Left colon (tissue), 2 donors: ENCODE measurements at regions not wholly inside any gene's neighbourhood (a gene's known extent, or its start where the extent isn't known, plus 50 kb on each side); places are given as distances from the start of the nearest gene placed in this dataset.
A peak's percentile ranks its signal among the peaks of the same experiment; 100 is the strongest.
"Not testable (repeated sequence)": the region's sequence is repeated elsewhere in the genome, so short reads cannot be mapped to it uniquely, and the experiment has no call there.

Experiments used
- ATAC-seq: fragments of 200-7000 bp; cut with Tn5 transposase; one replicate; pipeline ENCODE4 v1.9.1; 2020; ENCODE audit warnings: mild to moderate bottlenecking, moderate library complexity
- DNase-seq, 2 donors: peaks; one replicate each; pipeline ENCODE4 v3.0.0-alpha.2; 2020
- intact Hi-C, 2 donors: fragments of 100-400 bp; cut with DNase I in 1 of 2; cut with micrococcal nuclease in 1 of 2; formaldehyde crosslinking; loops; one replicate each; pipeline versions ENCODE4 v1.11.2 to v1.14.0; 2022; cut with DNase I, micrococcal nuclease
- donor health status: DM: no; HTN: no; CAD: no.
- donor health status: DM: yes; HTN: yes; CAD: no.

- ATAC-seq, result no peak
- no peak for DNase-seq
- intact Hi-C loops, result no loop called here
Observed at GRCh38 chr15:99842071-99842470, 108.8 kb upstream of the LYSMD4 start.

DNA sequence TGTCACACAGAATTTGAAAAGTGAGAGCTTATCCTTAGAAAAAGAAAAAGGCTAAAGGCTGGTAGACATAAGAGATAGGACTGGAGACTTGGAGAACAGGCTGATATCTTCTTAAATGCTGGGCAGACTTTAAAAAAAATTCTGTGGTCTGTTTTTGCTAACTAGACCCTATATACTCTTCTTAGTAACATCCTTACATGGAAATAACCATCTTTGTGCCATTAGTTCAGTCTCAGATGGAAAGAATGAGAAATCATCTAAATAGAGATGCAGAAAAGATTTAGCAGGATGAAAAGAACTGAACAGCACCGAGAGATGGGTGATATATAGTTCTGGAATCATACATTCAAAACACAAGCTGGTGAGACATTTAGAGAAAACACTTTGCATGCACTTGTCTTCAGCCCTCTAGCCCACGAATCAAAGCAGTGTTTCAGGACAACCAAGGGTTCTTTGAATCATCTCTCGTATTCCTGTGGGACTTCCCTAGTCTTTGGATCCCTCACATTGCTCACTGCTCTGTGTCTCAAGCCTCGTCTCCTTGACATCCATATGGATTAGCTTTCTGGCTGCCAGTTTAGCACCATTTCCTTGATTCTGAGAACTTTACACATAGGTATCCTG, 93.0 kb upstream of the LYSMD4 start:
- intact Hi-C loops, result no loop called here

GRCh38 chr15:99823346-99823745, 90.1 kb upstream of the LYSMD4 start:
- no peak for DNase-seq
- ATAC-seq, result no peak
- intact Hi-C loops, result no loop called here

More for the DNA sequence above, 93.0 kb upstream of the LYSMD4 start:
- ATAC-seq, result no peak
- no peak for DNase-seq

- ATAC-seq, result no peak
- intact Hi-C loops, result no loop called here
- no peak for DNase-seq
Observed at GRCh38 chr15:99819981-99820718, 86.9 kb upstream of the LYSMD4 start.

- no peak for DNase-seq
- ATAC-seq, result no peak
- intact Hi-C loops, result no loop called here
Observed at GRCh38 chr15:99818872-99819271, 85.6 kb upstream of the LYSMD4 start.

- intact Hi-C loops, DNase-seq, ATAC-seq: not testable (repeated sequence)
Observed at GRCh38 chr15:99816862-99817261, 83.6 kb upstream of the LYSMD4 start.

DNA sequence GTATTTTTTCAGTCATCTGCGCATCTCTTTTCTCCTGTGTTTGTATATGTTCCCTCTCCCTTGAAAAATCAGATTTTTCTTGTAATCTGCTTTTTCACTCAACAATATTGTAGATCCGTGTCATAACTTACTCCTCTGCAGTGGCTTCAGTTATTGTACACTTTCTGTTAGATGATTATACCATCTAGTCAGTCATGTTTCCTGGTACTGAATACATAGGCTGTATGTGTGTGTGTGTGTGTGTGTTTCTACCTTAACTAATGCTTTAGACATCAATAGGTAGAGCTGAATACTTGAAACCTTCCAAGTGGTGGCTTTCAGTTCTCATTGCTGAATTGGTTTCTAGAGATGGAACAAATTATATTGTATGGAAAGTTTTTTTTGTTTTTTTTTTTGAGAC, 77.4 kb upstream of the LYSMD4 start:
- DNase-seq, ATAC-seq, intact Hi-C loops: not testable (repeated sequence)

DNA sequence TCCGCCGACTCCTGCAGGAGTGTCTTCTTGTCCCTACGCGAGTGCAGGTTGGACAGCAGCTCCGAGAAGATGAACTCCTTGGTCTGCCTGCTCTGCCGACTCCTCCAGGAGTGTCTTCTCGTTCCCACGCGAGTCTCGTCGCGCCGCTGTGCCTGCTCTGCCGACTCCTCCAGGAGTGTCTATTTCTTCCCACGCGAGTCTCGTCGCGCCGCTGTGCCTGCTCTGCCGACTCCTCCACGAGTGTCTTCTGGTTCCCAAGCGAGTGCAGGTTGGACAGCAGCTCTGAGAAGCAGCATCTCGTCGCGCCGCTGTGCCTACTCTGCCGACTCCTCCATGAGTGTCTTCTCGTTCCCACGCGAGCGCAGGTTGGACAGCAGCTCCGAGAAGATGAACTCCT, 66.6 kb upstream of the LYSMD4 start:
- ATAC-seq, intact Hi-C loops, DNase-seq: not testable (repeated sequence)

- intact Hi-C loops, DNase-seq, ATAC-seq: not testable (repeated sequence)
Observed at GRCh38 chr15:99799182-99799853, 66.1 kb upstream of the LYSMD4 start.

GRCh38 chr15:99796940-99797870, 64.0 kb upstream of the LYSMD4 start:
- ATAC-seq, DNase-seq, intact Hi-C loops: not testable (repeated sequence)

DNA sequence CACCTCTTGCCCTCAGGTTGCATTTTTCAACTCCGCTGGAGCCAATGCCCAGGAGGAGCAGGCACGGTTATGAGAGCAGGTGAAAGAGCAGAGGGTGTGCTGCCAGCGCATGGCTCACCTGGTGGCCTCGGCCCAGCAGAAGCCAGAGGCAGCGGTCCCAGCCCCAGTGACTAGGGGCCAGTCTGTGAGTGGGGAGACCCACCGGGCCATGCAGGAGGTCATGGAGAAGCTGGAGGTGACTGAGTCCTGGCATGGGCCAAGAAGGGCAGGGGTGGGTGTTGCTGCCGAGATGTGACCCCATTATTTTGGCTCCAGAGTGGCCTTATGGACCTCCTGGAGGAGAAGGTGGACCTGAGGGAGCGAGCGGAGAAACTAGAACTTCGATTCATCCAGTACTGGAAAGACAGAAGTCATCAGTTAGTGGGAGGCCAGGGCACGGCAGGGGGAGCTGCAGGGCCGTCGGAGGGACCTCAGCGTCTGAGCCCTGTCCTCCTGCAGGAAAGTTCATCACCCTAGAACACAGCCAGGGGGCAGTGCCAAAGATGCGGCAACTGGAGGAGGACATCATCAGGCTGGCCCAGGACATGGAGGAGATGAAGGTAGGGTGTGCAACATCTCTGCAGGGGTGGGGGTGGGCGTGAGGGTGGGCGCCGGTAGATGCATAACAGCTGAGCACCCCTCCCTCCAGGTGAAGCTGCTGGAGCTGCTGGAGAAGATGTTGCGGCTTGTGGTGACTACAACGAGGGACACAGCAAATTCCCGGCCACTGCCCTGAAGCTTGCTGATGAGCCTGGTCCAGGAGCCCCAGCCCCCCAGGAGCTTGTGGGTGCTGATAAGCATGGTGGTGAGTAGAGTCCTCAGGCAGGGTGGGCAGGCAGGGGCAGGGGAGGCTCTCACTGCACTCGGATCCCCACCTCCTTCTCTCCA, 58.9 kb upstream of the LYSMD4 start:
- intact Hi-C loops, ATAC-seq, DNase-seq: not testable (repeated sequence)

DNA sequence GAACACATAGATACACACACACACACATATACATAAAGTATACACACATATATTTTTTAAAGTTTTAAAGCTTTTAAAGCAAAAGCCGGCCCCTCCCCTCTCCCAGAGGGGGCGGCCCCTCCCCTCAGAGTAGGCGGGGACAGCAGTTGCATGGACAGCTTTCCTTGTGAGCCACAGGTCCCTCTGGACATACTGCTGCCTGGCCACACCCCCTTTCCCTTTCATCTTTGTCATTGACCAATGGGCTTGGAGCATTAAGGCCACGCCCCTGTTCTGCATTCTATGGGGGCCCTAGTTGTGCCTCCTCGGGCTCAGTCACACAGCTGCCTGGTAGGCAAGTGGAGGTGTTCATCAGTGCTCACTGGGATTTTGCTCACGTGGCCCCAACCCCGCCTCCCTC, 57.5 kb upstream of the LYSMD4 start:
- DNase-seq, ATAC-seq, intact Hi-C loops: not testable (repeated sequence)

GRCh38 chr15:99788156-99788555, 54.9 kb upstream of the LYSMD4 start:
- ATAC-seq (no peak), DNase-seq (no peak)
- intact Hi-C loops, result no loop called here

GRCh38 chr15:99784800-99785199, 51.6 kb upstream of the LYSMD4 start:
- ATAC-seq, intact Hi-C loops, DNase-seq: not testable (repeated sequence)

GRCh38 chr15:99783918-99784619, 50.8 kb upstream of the LYSMD4 start:
- intact Hi-C loops, DNase-seq: not testable (repeated sequence)
- peak; percentile 60 for ATAC-seq
